ENCODE measurements at regions not wholly inside any gene's neighbourhood (a gene's known extent, or its start where the extent isn't known, plus 50 kb on each side); places are given as distances from the start of the nearest gene placed in this dataset.
A peak's percentile ranks its signal among the peaks of the same experiment; 100 is the strongest.
"Not testable (repeated sequence)": the region's sequence is repeated elsewhere in the genome, so short reads cannot be mapped to it uniquely, and the experiment has no call there.

- Histone ChIP-seq H3K4me2 (ENCODE audit: unreplicated experiment) (no peak overlapping the region), H3K9ac (no peak overlapping the region), H3K4me3 (no peak overlapping the region), H3K27ac (no peak overlapping the region), H4K20me1 (ENCODE audit: insufficient read depth) (no peaks in the 10 kb centered on the region), H3F3A (ENCODE audit: insufficient read depth) (peaks cover 18% of the 10 kb centered on the region), H3K27me3 (replicated peaks; ENCODE audit: insufficient read depth) (no peaks in the 10 kb centered on the region), H3K79me2 (ENCODE audit: insufficient read depth) (no peaks in the 10 kb centered on the region), H3K9me2 (ENCODE audit: insufficient read depth) (no peaks in the 10 kb centered on the region), H3K9me3 (ENCODE audit: low read depth) (no peaks in the 10 kb centered on the region), H3K36me3 (ENCODE audit: low read depth) (no peaks in the 10 kb centered on the region), H3K4me1 (ENCODE audit: insufficient read depth) (peaks cover 19% of the 10 kb centered on the region), H2AFZ (no peak overlapping the region)
- WGBS, 2 experiments (ENCODE audit: low coverage in 1 of 2, low lambda C conversion rate in 2 of 2, missing lambda C conversion rate in 2 of 2), result 93 to 94% methylated on average over 3 of the region's 3 CpGs
- no peak for DNase-seq
- TF ChIP-seq EZH2 (IDR thresholded peaks at IDR 0.05; ENCODE audit: insufficient read depth, poor library complexity, severe bottlenecking), result no peak
- no peak for TF ChIP-seq EZH2phosphoT487 (IDR thresholded peaks at IDR 0.05; ENCODE audit: insufficient read depth, low read depth)
- in situ Hi-C loops (cut with MboI), result loop anchor here (10.0 kb wide), 1 partner anchor 118 kb away; the partner anchor contains the start of gene DUSP10
These were observed 121.1 kb upstream of the DUSP10 start for GRCh38 chr1:221862971-221863370.

DNA sequence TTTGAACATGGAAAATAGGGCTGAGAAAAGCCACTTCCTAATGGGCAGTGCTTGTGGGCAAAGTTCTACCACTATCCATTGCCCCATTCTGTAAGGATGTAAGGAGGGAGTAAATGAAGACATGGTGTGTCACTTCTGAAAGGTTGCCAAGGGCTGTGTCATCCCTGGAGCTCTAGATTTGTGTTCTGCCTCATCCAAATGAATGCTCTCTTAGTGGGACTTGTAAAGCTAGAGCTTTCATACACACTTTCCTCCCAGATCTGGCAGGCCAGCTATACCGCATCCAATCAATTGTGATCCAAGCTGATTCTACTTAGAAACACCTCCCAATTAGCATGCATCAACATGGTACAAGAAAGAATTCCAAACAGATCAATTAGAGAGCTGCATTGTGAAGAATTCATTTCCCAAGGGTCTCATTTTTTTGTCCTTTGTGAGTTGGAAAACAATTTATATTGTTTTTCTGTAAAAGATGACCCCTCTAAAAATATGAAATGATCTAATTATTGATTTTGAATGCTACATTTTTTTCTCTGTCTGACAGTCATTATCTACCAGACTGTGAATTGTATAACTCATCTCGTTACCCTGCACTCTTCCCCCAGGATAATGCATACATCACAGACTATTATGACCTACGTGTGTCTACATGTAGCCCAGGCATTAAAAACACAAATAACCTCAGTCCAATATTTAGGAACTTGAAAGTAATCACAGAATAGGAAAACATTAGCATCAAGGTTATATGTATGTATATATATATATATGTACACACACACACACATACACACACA is 117.1 kb upstream of the DUSP10 start:
- no peak for TF ChIP-seq EZH2phosphoT487 (IDR thresholded peaks at IDR 0.05; ENCODE audit: insufficient read depth, low read depth)
- TF ChIP-seq EZH2 (IDR thresholded peaks at IDR 0.05; ENCODE audit: insufficient read depth, poor library complexity, severe bottlenecking), result no peak
- Histone ChIP-seq H3K9me3 (ENCODE audit: low read depth) (no peaks in the 10 kb centered on the region), H3K4me1 (ENCODE audit: insufficient read depth) (peaks cover 11% of the 10 kb centered on the region), H3F3A (ENCODE audit: insufficient read depth) (peaks cover 21% of the 10 kb centered on the region; the same call in 1 of the 2 replicates), H3K9me2 (ENCODE audit: insufficient read depth) (no peaks in the 10 kb centered on the region), H3K9ac (no peak overlapping the region), H4K20me1 (ENCODE audit: insufficient read depth) (no peaks in the 10 kb centered on the region), H3K36me3 (ENCODE audit: low read depth) (no peaks in the 10 kb centered on the region), H3K4me3 (no peak overlapping the region), H3K27me3 (replicated peaks; ENCODE audit: insufficient read depth) (no peaks in the 10 kb centered on the region), H3K4me2 (ENCODE audit: unreplicated experiment) (peak overlapping the region; percentile 8), H3K79me2 (ENCODE audit: insufficient read depth) (no peaks in the 10 kb centered on the region), H3K27ac (peak overlapping the region; percentile 26; the same call in 1 of the 2 replicates), H2AFZ (no peak overlapping the region)
- in situ Hi-C loops (cut with MboI), result no loop called here
- peak; percentile 95 for DNase-seq
- WGBS, 2 experiments (ENCODE audit: low coverage in 1 of 2, low lambda C conversion rate in 2 of 2, missing lambda C conversion rate in 2 of 2), result 66 to 73% methylated on average over 3 of the region's 3 CpGs

GRCh38 chr1:221857094-221857444 is 115.2 kb upstream of the DUSP10 start:
- H3K36me3 ChIP-seq (ENCODE audit: low read depth); H2AFZ ChIP-seq; H3K9me3 ChIP-seq (ENCODE audit: low read depth); H3K27ac ChIP-seq; H3K79me2 ChIP-seq (ENCODE audit: insufficient read depth); in situ Hi-C loops (cut with MboI); H3K27me3 ChIP-seq (replicated peaks; ENCODE audit: insufficient read depth); H4K20me1 ChIP-seq (ENCODE audit: insufficient read depth); H3K9me2 ChIP-seq (ENCODE audit: insufficient read depth); H3K4me2 ChIP-seq (ENCODE audit: unreplicated experiment); H3K9ac ChIP-seq; DNase-seq; H3K4me3 ChIP-seq: not testable (repeated sequence)
- 92 to 100% methylated on average over 2 to 4 of the region's 4 CpGs for WGBS, 2 experiments (ENCODE audit: low coverage in 1 of 2, low lambda C conversion rate in 2 of 2, missing lambda C conversion rate in 2 of 2)
- Histone ChIP-seq H3F3A (ENCODE audit: insufficient read depth) (peaks cover 21% of the 10 kb centered on the region; the same call in 1 of the 2 replicates), H3K4me1 (ENCODE audit: insufficient read depth) (peaks cover 11% of the 10 kb centered on the region)

DNA sequence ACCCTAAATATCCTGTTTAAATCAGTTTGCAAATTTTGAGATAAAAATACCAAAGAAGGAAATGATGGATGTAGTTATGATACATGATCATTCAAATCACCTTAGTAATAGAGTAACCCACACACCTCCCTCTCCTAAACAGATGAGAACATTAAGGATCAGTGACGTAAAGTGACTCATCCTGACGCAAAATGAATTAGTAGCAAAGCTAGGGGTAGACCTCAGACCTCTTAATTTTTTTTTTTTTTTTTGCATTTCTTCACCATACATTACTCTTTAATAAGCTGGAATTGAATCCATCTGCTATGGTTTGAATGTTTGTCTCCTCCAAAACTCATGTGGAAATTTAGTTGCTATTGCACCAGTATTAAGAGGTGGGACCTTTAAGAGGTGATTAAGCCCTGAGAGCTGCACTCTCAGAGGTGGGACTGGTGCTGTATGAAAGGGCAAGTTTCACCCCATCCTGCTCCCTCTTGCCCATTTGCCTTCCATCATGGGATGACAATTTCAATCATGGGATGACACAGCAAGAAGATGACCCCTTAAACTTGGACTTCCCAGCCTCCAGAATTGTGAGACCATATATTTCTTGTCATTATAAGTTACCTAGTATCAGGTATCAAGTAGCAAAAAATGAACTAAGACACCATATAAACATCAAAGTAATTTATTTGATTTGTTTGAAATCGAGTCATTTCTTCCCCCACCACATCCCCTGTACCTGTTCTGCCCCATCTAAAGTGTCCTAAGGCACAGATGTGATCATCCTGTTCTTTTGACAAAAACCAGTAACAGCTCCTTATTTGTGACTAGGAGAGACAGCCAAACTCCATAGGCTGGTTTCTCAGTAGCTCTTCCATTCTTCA is 114.6 kb upstream of the DUSP10 start:
- no peak overlapping the region for H3K4me3 ChIP-seq
- no peaks in the 10 kb centered on the region for H3K27me3 ChIP-seq (replicated peaks; ENCODE audit: insufficient read depth)
- no peaks in the 10 kb centered on the region for H3K36me3 ChIP-seq (ENCODE audit: low read depth)
- H3F3A ChIP-seq (ENCODE audit: insufficient read depth), result peaks cover 21% of the 10 kb centered on the region; the same call in 1 of the 2 replicates
- in situ Hi-C loops (cut with MboI), result no loop called here
- no peaks in the 10 kb centered on the region for H3K79me2 ChIP-seq (ENCODE audit: insufficient read depth)
- no peaks in the 10 kb centered on the region for H3K9me3 ChIP-seq (ENCODE audit: low read depth)
- H3K4me2 ChIP-seq (ENCODE audit: unreplicated experiment), result no peak overlapping the region
- H4K20me1 ChIP-seq (ENCODE audit: insufficient read depth), result no peaks in the 10 kb centered on the region
- no peak overlapping the region for H3K27ac ChIP-seq
- DNase-seq, result peak; percentile 72
- H3K9ac ChIP-seq, result no peak overlapping the region
- H3K4me1 ChIP-seq (ENCODE audit: insufficient read depth), result peaks cover 13% of the 10 kb centered on the region
- WGBS, 2 experiments (ENCODE audit: low coverage in 1 of 2, low lambda C conversion rate in 2 of 2, missing lambda C conversion rate in 2 of 2), result 34 to 40% methylated on average over 3 of the region's 3 CpGs
- TF ChIP-seq EZH2phosphoT487 (IDR thresholded peaks at IDR 0.05; ENCODE audit: insufficient read depth, low read depth) (no peak), EZH2 (IDR thresholded peaks at IDR 0.05; ENCODE audit: insufficient read depth, poor library complexity, severe bottlenecking) (no peak)
- H2AFZ ChIP-seq, result no peak overlapping the region
- H3K9me2 ChIP-seq (ENCODE audit: insufficient read depth), result no peaks in the 10 kb centered on the region

Measured in GM23248 (cell line).